ENCODE measurements at regions not wholly inside any gene's neighbourhood (a gene's known extent, or its start where the extent isn't known, plus 50 kb on each side); places are given as distances from the start of the nearest gene placed in this dataset.

GRCh38 chr14:37658156-37658555 lies 62.7 kb downstream of the TTC6 start:
- Histone ChIP-seq H3K4me1 (ENCODE audit: insufficient read depth, low read length, poor library complexity, severe bottlenecking) (no peaks in the 10 kb centered on the region), H4K20me1 (ENCODE audit: insufficient read depth, low read length) (no peaks in the 10 kb centered on the region), H3K4me2 (ENCODE audit: low read length) (no peak overlapping the region), H3K9me2 (ENCODE audit: insufficient read depth, low read length) (no peaks in the 10 kb centered on the region), H3K4me3 (ENCODE audit: low read depth, low read length, poor library complexity, severe bottlenecking) (no peak overlapping the region), H3K9me3 (ENCODE audit: low read length) (no peaks in the 10 kb centered on the region), H3K36me3 (ENCODE audit: insufficient read depth, low read length) (no peaks in the 10 kb centered on the region), H3K27ac (ENCODE audit: low read depth, low read length, poor library complexity, severe bottlenecking) (no peak overlapping the region), H3K79me2 (ENCODE audit: insufficient read depth, low read depth, low read length) (no peaks in the 10 kb centered on the region), H2AFZ (ENCODE audit: low read length) (no peak overlapping the region)
- intact Hi-C loops (cut with micrococcal nuclease; ENCODE audit: unreplicated experiment), result no loop called here
- no peak for TF ChIP-seq EZH2phosphoT487 (IDR thresholded peaks at IDR 0.05; ENCODE audit: borderline replicate concordance, low read depth, low read length)
- POLR2A ChIA-PET, result interaction anchor here (0.7 kb wide), 1 partner anchor 22 kb away, joined by 3 read pairs; no protein-coding TSS in a partner anchor
- CTCF ChIA-PET (ENCODE audit: unreplicated experiment), result no interaction called here
- DNase-seq (ENCODE audit: low spot score), result no peak
- BruUV-seq (replicated peaks), result no TSS peak

GRCh38 chr14:37663498-37663897 lies 68.1 kb downstream of the TTC6 start:
- no peak overlapping the region for H2AFZ ChIP-seq (ENCODE audit: low read length)
- POLR2A ChIA-PET, result interaction anchor here (1.1 kb wide), 1 partner anchor 9 kb away, joined by 3 read pairs; no protein-coding TSS in a partner anchor

GRCh38 chr14:37665479-37665878 lies 70.0 kb downstream of the TTC6 start:
- TF ChIP-seq EZH2phosphoT487 (IDR thresholded peaks at IDR 0.05; ENCODE audit: borderline replicate concordance, low read depth, low read length), result no peak
- no peak for TF ChIP-seq CTCF (conservative IDR thresholded peaks at IDR 0.05; ENCODE audit: low read length)
- no peak for DNase-seq (ENCODE audit: low spot score)
- Histone ChIP-seq H3K4me3 (ENCODE audit: low read depth, low read length, poor library complexity, severe bottlenecking) (no peak overlapping the region), H3K36me3 (ENCODE audit: insufficient read depth, low read length) (no peaks in the 10 kb centered on the region), H2AFZ (ENCODE audit: low read length) (no peak overlapping the region), H3K27ac (ENCODE audit: low read depth, low read length, poor library complexity, severe bottlenecking) (no peak overlapping the region), H3K9me2 (ENCODE audit: insufficient read depth, low read length) (no peaks in the 10 kb centered on the region), H3K9me3 (ENCODE audit: low read length) (no peaks in the 10 kb centered on the region), H3K4me2 (ENCODE audit: low read length) (no peak overlapping the region), H3K4me1 (ENCODE audit: insufficient read depth, low read length, poor library complexity, severe bottlenecking) (no peaks in the 10 kb centered on the region), H3K79me2 (ENCODE audit: insufficient read depth, low read depth, low read length) (no peaks in the 10 kb centered on the region), H4K20me1 (ENCODE audit: insufficient read depth, low read length) (no peaks in the 10 kb centered on the region)
- BruUV-seq (replicated peaks), result no TSS peak
- intact Hi-C loops (cut with micrococcal nuclease; ENCODE audit: unreplicated experiment), result no loop called here
- ChIA-PET POLR2A (no interaction called here), CTCF (ENCODE audit: unreplicated experiment) (no interaction called here)

More at GRCh38 chr14:37663498-37663897, 68.1 kb downstream of the TTC6 start:
- CTCF ChIA-PET (ENCODE audit: unreplicated experiment), result no interaction called here
- H3K4me1 ChIP-seq (ENCODE audit: insufficient read depth, low read length, poor library complexity, severe bottlenecking), result no peaks in the 10 kb centered on the region
- H3K4me3 ChIP-seq (ENCODE audit: low read depth, low read length, poor library complexity, severe bottlenecking), result no peak overlapping the region
- no peaks in the 10 kb centered on the region for H3K9me3 ChIP-seq (ENCODE audit: low read length)
- no TSS peak for BruUV-seq (replicated peaks)
- H3K27ac ChIP-seq (ENCODE audit: low read depth, low read length, poor library complexity, severe bottlenecking), result no peak overlapping the region
- H4K20me1 ChIP-seq (ENCODE audit: insufficient read depth, low read length), result no peaks in the 10 kb centered on the region
- TF ChIP-seq EZH2phosphoT487 (IDR thresholded peaks at IDR 0.05; ENCODE audit: borderline replicate concordance, low read depth, low read length) (no peak), CTCF (conservative IDR thresholded peaks at IDR 0.05; ENCODE audit: low read length) (no peak)
- no peaks in the 10 kb centered on the region for H3K9me2 ChIP-seq (ENCODE audit: insufficient read depth, low read length)
- no peaks in the 10 kb centered on the region for H3K36me3 ChIP-seq (ENCODE audit: insufficient read depth, low read length)
- no peak overlapping the region for H3K4me2 ChIP-seq (ENCODE audit: low read length)
- intact Hi-C loops (cut with micrococcal nuclease; ENCODE audit: unreplicated experiment), result no loop called here
- no peaks in the 10 kb centered on the region for H3K79me2 ChIP-seq (ENCODE audit: insufficient read depth, low read depth, low read length)
- no peak for DNase-seq (ENCODE audit: low spot score)
